Right atrium auricular region (tissue), 2 donors: ENCODE measurements at regions not wholly inside any gene's neighbourhood (a gene's known extent, or its start where the extent isn't known, plus 50 kb on each side); places are given as distances from the start of the nearest gene placed in this dataset.

Source experiments
- DNase-seq: peaks from one replicate; pipeline ENCODE4 v3.0.0-alpha.2; 2019; ENCODE audit warnings: low spot score
- H3K27ac ChIP-seq, 2 donors: fragments of 200-600 bp; sonication (generic); 1 replicate in 1 of 2; 2 replicates in 1 of 2; pipeline ENCODE4 v1.5.1; 2016 to 2019
- H3K27me3 ChIP-seq, 2 donors: fragments of 200-600 bp; sonication (generic); one replicate each; pipeline versions ENCODE4 v1.5.1 to v1.6.0; 2017 to 2019
- H3K36me3 ChIP-seq: fragments of 200-600 bp; sonication (generic); one replicate; pipeline ENCODE4 v1.5.1; 2016
- H3K4me1 ChIP-seq, 2 donors: fragments of 200-600 bp; sonication (generic); one replicate each; pipeline versions ENCODE4 v1.5.1 to v1.6.0; 2017 to 2019
- H3K4me3 ChIP-seq, 2 donors: fragments of 200-600 bp; sonication (generic); 1 replicate in 1 of 2; 2 replicates in 1 of 2; pipeline ENCODE4 v1.5.1; 2017 to 2019; ENCODE audit warnings: mild to moderate bottlenecking in 1 of 2, moderate library complexity in 1 of 2
- H3K9me3 ChIP-seq, 2 donors: fragments of 200-600 bp; sonication (generic); one replicate each; pipeline ENCODE4 v1.5.1; 2019
- CTCF ChIP-seq, 2 donors: fragments of 200-600 bp; sonication (generic); IDR thresholded peaks; one replicate each; pipeline ENCODE4 v1.5.1; 2019; ENCODE audit warnings: antibody characterized with exemption in 2 of 2

- Histone ChIP-seq H3K27ac (no peak overlapping the region), H3K9me3 (no peaks in the 10 kb centered on the region), H3K4me1 (no peaks in the 10 kb centered on the region), H3K4me3 (no peak overlapping the region), H3K27me3 (no peaks in the 10 kb centered on the region), H3K36me3 (no peaks in the 10 kb centered on the region)
- no peak for TF ChIP-seq CTCF (IDR thresholded peaks at IDR 0.05)
- no peak for DNase-seq
These were observed 1012.5 kb downstream of the NR2F1-AS1 start for GRCh38 chr5:92568522-92568921.

- TF ChIP-seq CTCF (IDR thresholded peaks at IDR 0.05), result no peak
- no peaks in the 10 kb centered on the region for H3K36me3 ChIP-seq
- DNase-seq, result no peak
- H3K4me1 ChIP-seq, result no peaks in the 10 kb centered on the region
- no peaks in the 10 kb centered on the region for H3K9me3 ChIP-seq
- no peaks in the 10 kb centered on the region for H3K27me3 ChIP-seq
- no peak overlapping the region for H3K27ac ChIP-seq
- no peak overlapping the region for H3K4me3 ChIP-seq
These were observed 1013.1 kb downstream of the NR2F1-AS1 start for GRCh38 chr5:92567831-92568450.

DNA sequence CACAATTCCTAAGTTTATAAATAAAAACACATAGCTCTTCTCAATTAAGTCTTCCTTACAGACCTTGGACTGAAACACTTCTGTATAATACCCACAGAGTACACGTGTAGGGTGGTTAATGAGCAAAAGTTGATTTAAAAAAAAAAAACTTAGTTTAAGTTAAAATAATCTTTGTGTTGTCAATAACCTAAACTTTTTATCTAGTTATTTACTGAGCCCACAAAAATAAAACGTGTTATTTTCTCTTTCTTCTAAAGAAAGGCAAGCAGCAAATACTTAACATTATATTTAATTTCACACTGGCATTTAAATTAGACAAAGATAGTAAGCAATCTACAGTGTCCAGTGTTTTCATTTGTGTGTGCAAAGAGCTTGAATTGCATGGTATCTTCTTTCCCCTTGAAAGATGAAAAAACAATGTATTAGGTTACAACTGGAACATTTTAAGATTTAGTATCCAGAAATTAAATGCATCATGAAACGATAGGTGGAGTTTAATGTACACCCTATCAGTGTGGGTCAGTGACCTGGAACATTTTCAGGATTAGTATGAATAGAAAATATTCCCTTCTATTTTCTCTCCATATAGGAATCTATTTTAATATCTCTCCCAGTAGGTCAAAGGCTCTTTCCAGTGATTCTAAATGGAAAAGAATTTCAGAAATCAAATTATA lies 1014.8 kb downstream of the NR2F1-AS1 start:
- no peak for TF ChIP-seq CTCF (IDR thresholded peaks at IDR 0.05)
- H3K4me1 ChIP-seq, result no peaks in the 10 kb centered on the region
- no peak overlapping the region for H3K4me3 ChIP-seq
- H3K36me3 ChIP-seq, result no peaks in the 10 kb centered on the region
- no peak for DNase-seq
- H3K27me3 ChIP-seq, result no peaks in the 10 kb centered on the region
- H3K27ac ChIP-seq, result no peak overlapping the region
- no peaks in the 10 kb centered on the region for H3K9me3 ChIP-seq

- H3K36me3 ChIP-seq, result no peaks in the 10 kb centered on the region
- no peaks in the 10 kb centered on the region for H3K4me1 ChIP-seq
- TF ChIP-seq CTCF (IDR thresholded peaks at IDR 0.05), result no peak
- no peak for DNase-seq
- no peaks in the 10 kb centered on the region for H3K9me3 ChIP-seq
- H3K4me3 ChIP-seq, result no peak overlapping the region
- H3K27me3 ChIP-seq, result no peaks in the 10 kb centered on the region
- no peak overlapping the region for H3K27ac ChIP-seq
These were observed 1015.3 kb downstream of the NR2F1-AS1 start for GRCh38 chr5:92565673-92566072.

DNA sequence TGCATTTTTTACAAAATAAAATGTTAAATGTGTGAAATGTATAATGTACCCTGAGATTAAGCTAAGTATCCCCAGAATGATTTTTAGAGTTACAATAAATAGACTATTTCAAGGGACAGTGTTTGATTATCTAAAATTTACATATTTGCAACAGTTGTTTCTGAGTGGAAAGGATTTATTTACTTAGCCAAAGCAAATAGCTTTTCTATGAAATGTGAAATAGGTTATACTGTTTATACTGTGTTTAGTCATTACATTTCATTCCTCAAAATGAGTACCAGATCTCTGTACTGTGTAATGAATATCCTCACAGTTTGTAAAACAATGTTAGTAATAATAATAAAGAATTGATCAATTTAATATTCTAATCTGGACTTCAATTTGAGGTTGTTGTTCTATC lies 1019.0 kb downstream of the NR2F1-AS1 start:
- Histone ChIP-seq H3K4me3 (no peak overlapping the region), H3K9me3 (no peaks in the 10 kb centered on the region), H3K4me1 (no peaks in the 10 kb centered on the region), H3K36me3 (no peaks in the 10 kb centered on the region), H3K27ac (no peak overlapping the region), H3K27me3 (no peaks in the 10 kb centered on the region)
- no peak for DNase-seq
- TF ChIP-seq CTCF (IDR thresholded peaks at IDR 0.05), result no peak
